ENCODE measurements at regions not wholly inside any gene's neighbourhood (a gene's known extent, or its start where the extent isn't known, plus 50 kb on each side); places are given as distances from the start of the nearest gene placed in this dataset.

GRCh38 chr10:24128066-24128730, 80.7 kb upstream of the KIAA1217 start:
- TF ChIP-seq, protein P1, sequence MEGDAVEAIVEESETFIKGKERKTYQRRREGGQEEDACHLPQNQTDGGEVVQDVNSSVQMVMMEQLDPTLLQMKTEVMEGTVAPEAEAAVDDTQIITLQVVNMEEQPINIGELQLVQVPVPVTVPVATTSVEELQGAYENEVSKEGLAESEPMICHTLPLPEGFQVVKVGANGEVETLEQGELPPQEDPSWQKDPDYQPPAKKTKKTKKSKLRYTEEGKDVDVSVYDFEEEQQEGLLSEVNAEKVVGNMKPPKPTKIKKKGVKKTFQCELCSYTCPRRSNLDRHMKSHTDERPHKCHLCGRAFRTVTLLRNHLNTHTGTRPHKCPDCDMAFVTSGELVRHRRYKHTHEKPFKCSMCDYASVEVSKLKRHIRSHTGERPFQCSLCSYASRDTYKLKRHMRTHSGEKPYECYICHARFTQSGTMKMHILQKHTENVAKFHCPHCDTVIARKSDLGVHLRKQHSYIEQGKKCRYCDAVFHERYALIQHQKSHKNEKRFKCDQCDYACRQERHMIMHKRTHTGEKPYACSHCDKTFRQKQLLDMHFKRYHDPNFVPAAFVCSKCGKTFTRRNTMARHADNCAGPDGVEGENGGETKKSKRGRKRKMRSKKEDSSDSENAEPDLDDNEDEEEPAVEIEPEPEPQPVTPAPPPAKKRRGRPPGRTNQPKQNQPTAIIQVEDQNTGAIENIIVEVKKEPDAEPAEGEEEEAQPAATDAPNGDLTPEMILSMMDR (conservative IDR thresholded peaks at IDR 0.05): no peak
- no peak for TF ChIP-seq EZH2 (IDR thresholded peaks at IDR 0.05; ENCODE audit: low read depth)
